CD4-positive, alpha-beta T cell (primary cell): ENCODE measurements at regions not wholly inside any gene's neighbourhood (a gene's known extent, or its start where the extent isn't known, plus 50 kb on each side); places are given as distances from the start of the nearest gene placed in this dataset.

Source experiments
- ATAC-seq: fragments of 200-7000 bp; cut with Tn5 transposase; one replicate; pipeline ENCODE4 v1.10.0; 2022; ENCODE audit warnings: mild to moderate bottlenecking; ENCODE audit not compliant: poor library complexity
- CTCF ChIA-PET: fragments of 350-600 bp; sonication (Branson Sonifier 250); formaldehyde crosslinking; loops from one replicate; lab custom pipeline; 2021; ENCODE audit warnings: antibody characterized with exemption, inconsistent platforms; lab: Charles Lee
- POLR2A ChIA-PET: fragments of 350-600 bp; sonication (Branson Sonifier 250); formaldehyde crosslinking; loops from one replicate; lab custom pipeline; 2021; ENCODE audit warnings: antibody characterized with exemption, inconsistent platforms; lab: Charles Lee
- DNase-seq, 14 experiments: peaks; one replicate each; pipeline ENCODE4 v3.0.0-alpha.2; 2013 to 2020; ENCODE audit warnings: mixed read lengths in 2 of 14
- H3K27ac ChIP-seq, 2 donors: one replicate each; pipeline versions ENCODE4 v1.5.1 to v1.7.0; 2013; ENCODE audit warnings: low read length in 2 of 2, low read depth in 1 of 2, mild to moderate bottlenecking in 1 of 2
- H3K27me3 ChIP-seq, 2 experiments: 1 replicate in 1 of 2; 2 replicates in 1 of 2; pipeline versions ENCODE4 v1.6.1 to v1.7.0; 2013; ENCODE audit warnings: low read length in 2 of 2, control low read depth in 1 of 2, mild to moderate bottlenecking in 1 of 2, moderate library complexity in 1 of 2; ENCODE audit not compliant: insufficient read depth in 2 of 2, control insufficient read depth in 1 of 2
- H3K36me3 ChIP-seq: one replicate; pipeline ENCODE4 v1.6.1; 2013; ENCODE audit warnings: low read length, control low read depth; ENCODE audit not compliant: insufficient read depth
- H3K4me1 ChIP-seq: one replicate; pipeline ENCODE4 v1.6.1; 2013; ENCODE audit warnings: low read length, control low read depth; ENCODE audit not compliant: insufficient read depth
- H3K4me3 ChIP-seq: one replicate; pipeline ENCODE4 v1.5.1; 2013; ENCODE audit warnings: mild to moderate bottlenecking, low read length, moderate library complexity
- H3K9me3 ChIP-seq, 2 experiments: 1 replicate in 1 of 2; 2 replicates in 1 of 2; pipeline versions ENCODE4 v1.6.1 to v1.7.0; 2013; ENCODE audit warnings: low read length in 2 of 2, mild to moderate bottlenecking in 2 of 2, control low read depth in 1 of 2, moderate library complexity in 1 of 2; ENCODE audit not compliant: control insufficient read depth in 1 of 2, insufficient read depth in 1 of 2
- H3K27ac Mint-ChIP-seq: one replicate; pipeline ENCODE4 v1.8.0; 2020; ENCODE audit warnings: mixed read lengths
- H3K27me3 Mint-ChIP-seq: one replicate; pipeline ENCODE4 v1.8.0; 2021; ENCODE audit warnings: mixed read lengths
- H3K36me3 Mint-ChIP-seq: one replicate; pipeline ENCODE4 v1.8.0; 2021; ENCODE audit warnings: low read depth, mixed read lengths
- H3K4me1 Mint-ChIP-seq: one replicate; pipeline ENCODE4 v1.8.0; 2021; ENCODE audit warnings: low read depth, mixed read lengths
- H3K4me3 Mint-ChIP-seq: one replicate; pipeline ENCODE4 v1.8.0; 2020; ENCODE audit warnings: mild to moderate bottlenecking, mixed read lengths
- H3K9me3 Mint-ChIP-seq: one replicate; pipeline ENCODE4 v1.8.0; 2020; ENCODE audit warnings: mixed read lengths
- CTCF ChIP-seq: fragments of 200-600 bp; IDR thresholded peaks from one replicate; pipeline ENCODE4 v1.8.0; 2022; ENCODE audit warnings: antibody characterized with exemption, mild to moderate bottlenecking
- intact Hi-C, 2 experiments: fragments of 100-400 bp; cut with DNase I in 1 of 2; cut with micrococcal nuclease in 1 of 2; formaldehyde crosslinking; loops; one replicate each; pipeline versions ENCODE4 v1.15.1 to v1.9.0; 2023 to 2025; cut with DNase I, micrococcal nuclease

- peaks cover 5% of the 10 kb centered on the region for H3K36me3 Mint-ChIP-seq
- no peaks in the 10 kb centered on the region for H3K4me1 ChIP-seq
- H3K9me3 Mint-ChIP-seq: peaks cover 6% of the 10 kb centered on the region
- H3K27ac Mint-ChIP-seq: no peak overlapping the region
- H3K27ac ChIP-seq: no peak overlapping the region
- POLR2A ChIA-PET: interaction anchor here (1.7 kb wide), 1 partner anchor 9 kb away, joined by 6 read pairs; no protein-coding TSS in a partner anchor
- no peaks in the 10 kb centered on the region for H3K27me3 ChIP-seq
- no peak overlapping the region for H3K4me3 Mint-ChIP-seq
- H3K9me3 ChIP-seq: no peaks in the 10 kb centered on the region
- TF ChIP-seq CTCF: no peak
- H3K27me3 Mint-ChIP-seq: no peaks in the 10 kb centered on the region
- no peak overlapping the region for H3K4me3 ChIP-seq
- no peaks in the 10 kb centered on the region for H3K36me3 ChIP-seq
- CTCF ChIA-PET: no interaction called here
- H3K4me1 Mint-ChIP-seq: no peaks in the 10 kb centered on the region
- intact Hi-C loops: loop anchor here in 1 of 2 experiments (5.0 kb wide), 1 partner anchor 135 kb away; no protein-coding TSS in a partner anchor
- DNase-seq: no peak
- no peak for ATAC-seq
Observed at GRCh38 chr3:67957268-67957667, 302.9 kb upstream of the SUCLG2 start.

GRCh38 chr3:67947808-67948508 lies 293.5 kb upstream of the SUCLG2 start:
- peak; percentile 24 for TF ChIP-seq CTCF
- ChIA-PET POLR2A (interaction anchor here (0.7 to 2.4 kb wide), 9 partner anchors 9 to 293 kb away, joined by 3 to 18 read pairs (median 4); partner anchors contain the start of gene SUCLG2), CTCF (interaction anchor here (1.9 kb wide), 1 partner anchor 22 kb away, joined by 4 read pairs; no protein-coding TSS in a partner anchor)
- peak overlapping the region; percentile 49 for H3K4me3 ChIP-seq
- peak; percentile 95 for ATAC-seq
- H3K27me3 ChIP-seq: no peaks in the 10 kb centered on the region
- H3K36me3 ChIP-seq: no peaks in the 10 kb centered on the region
- H3K27me3 Mint-ChIP-seq: no peaks in the 10 kb centered on the region
- H3K4me3 Mint-ChIP-seq: peak overlapping the region; percentile 86
- H3K9me3 Mint-ChIP-seq: peaks cover 13% of the 10 kb centered on the region
- peak overlapping the region; percentile 87 for H3K27ac Mint-ChIP-seq
- no peaks in the 10 kb centered on the region for H3K9me3 ChIP-seq
- no peak overlapping the region for H3K27ac ChIP-seq
- H3K4me1 Mint-ChIP-seq: peaks cover 47% of the 10 kb centered on the region
- H3K36me3 Mint-ChIP-seq: peaks cover 25% of the 10 kb centered on the region
- H3K4me1 ChIP-seq: peaks cover 16% of the 10 kb centered on the region
- intact Hi-C loops: loop anchor here (1.0 to 10.0 kb wide), 3 partner anchors 140 to 946 kb away; partner anchors contain the start of gene SUCLG2 (in 2 of the 2)
- peak; percentile 52 to 89 (median 67) for DNase-seq

GRCh38 chr3:67946436-67946835 lies 292.0 kb upstream of the SUCLG2 start:
- Histone ChIP-seq H3K9me3 (no peaks in the 10 kb centered on the region), H3K27ac (no peak overlapping the region), H3K27me3 (no peaks in the 10 kb centered on the region), H3K4me1 (peaks cover 16% of the 10 kb centered on the region), H3K36me3 (no peaks in the 10 kb centered on the region), H3K4me3 (no peak overlapping the region)
- Mint-ChIP-seq H3K27me3 (no peaks in the 10 kb centered on the region), H3K9me3 (peaks cover 10% of the 10 kb centered on the region), H3K4me3 (no peak overlapping the region), H3K36me3 (peaks cover 18% of the 10 kb centered on the region), H3K27ac (peak overlapping the region; percentile 40), H3K4me1 (peaks cover 58% of the 10 kb centered on the region)
- no peak for TF ChIP-seq CTCF
- ATAC-seq: no peak
- intact Hi-C loops: loop anchor here (5.0 to 10.0 kb wide), 2 partner anchors 292 to 944 kb away; partner anchors contain the start of gene SUCLG2 (in 2 of the 2)
- CTCF ChIA-PET: no interaction called here
- POLR2A ChIA-PET: no interaction called here
- DNase-seq: no peak
